MM.1S (cell line): ENCODE measurements at regions not wholly inside any gene's neighbourhood (a gene's known extent, or its start where the extent isn't known, plus 50 kb on each side); places are given as distances from the start of the nearest gene placed in this dataset.

Experiments
- DNase-seq: peaks from one replicate; pipeline ENCODE4 v3.0.0-alpha.2; 2015
- H2AFZ ChIP-seq: fragments of 300-600 bp; sonication (generic); 2 replicates; pipeline ENCODE4 v1.6.0; 2016; ENCODE audit warnings: antibody characterized with exemption, low read length
- H3F3A ChIP-seq: fragments of 300-600 bp; sonication (generic); 2 replicates; pipeline ENCODE4 v1.6.1; 2016; ENCODE audit warnings: mild to moderate bottlenecking, antibody characterized with exemption, low read length, moderate library complexity, mixed read lengths; ENCODE audit not compliant: insufficient read depth
- H3K27ac ChIP-seq: fragments of 300-600 bp; sonication (generic); 2 replicates; pipeline ENCODE4 v1.5.1; 2016; ENCODE audit warnings: mild to moderate bottlenecking, low read length
- H3K27me3 ChIP-seq: fragments of 300-600 bp; sonication (generic); replicated peaks from 2 replicates; pipeline ENCODE4 v1.6.0; 2016; ENCODE audit warnings: low read length; ENCODE audit not compliant: insufficient read depth
- H3K36me3 ChIP-seq: fragments of 300-600 bp; sonication (generic); replicated peaks from 2 replicates; pipeline ENCODE4 v1.6.1; 2016; ENCODE audit warnings: mild to moderate bottlenecking, low read length, mixed read lengths; ENCODE audit not compliant: insufficient read depth
- H3K4me1 ChIP-seq: fragments of 300-600 bp; sonication (generic); 2 replicates; pipeline ENCODE4 v1.6.1; 2016; ENCODE audit warnings: low read length, mixed read lengths
- H3K4me2 ChIP-seq: fragments of 300-600 bp; sonication (generic); 2 replicates; pipeline ENCODE4 v1.6.0; 2016; ENCODE audit warnings: low read depth, low read length
- H3K4me3 ChIP-seq: fragments of 300-600 bp; sonication (generic); 2 replicates; pipeline ENCODE4 v1.5.1; 2016; ENCODE audit warnings: low read length, mixed read lengths
- H3K79me2 ChIP-seq: fragments of 300-600 bp; sonication (generic); 2 replicates; pipeline ENCODE4 v1.6.1; 2016; ENCODE audit warnings: mixed run types, low read length, mixed read lengths
- H3K9ac ChIP-seq: fragments of 300-600 bp; sonication (generic); 2 replicates; pipeline ENCODE4 v1.6.1; 2016; ENCODE audit warnings: low read length, mixed read lengths
- H3K9me2 ChIP-seq: fragments of 300-600 bp; sonication (generic); replicated peaks from 2 replicates; pipeline ENCODE4 v1.6.1; 2016; ENCODE audit warnings: mild to moderate bottlenecking, low read length, mixed read lengths; ENCODE audit not compliant: insufficient read depth
- H3K9me3 ChIP-seq: fragments of 300-600 bp; sonication (generic); replicated peaks from 2 replicates; pipeline ENCODE4 v1.6.1; 2016; ENCODE audit warnings: mild to moderate bottlenecking, low read length, mixed read lengths; ENCODE audit not compliant: insufficient read depth
- H4K20me1 ChIP-seq: fragments of 300-600 bp; sonication (generic); 2 replicates; pipeline ENCODE4 v1.6.1; 2016; ENCODE audit warnings: mild to moderate bottlenecking, low read length, moderate library complexity, mixed read lengths; ENCODE audit not compliant: insufficient read depth
- EZH2 ChIP-seq: fragments of 300-600 bp; sonication (generic); optimal IDR thresholded peaks from 2 replicates; pipeline ENCODE3; 2017; ENCODE audit warnings: low read depth, mild to moderate bottlenecking, antibody characterized with exemption, low read length, mixed read lengths
- EZH2phosphoT487 ChIP-seq: fragments of 300-600 bp; sonication (generic); IDR thresholded peaks from 2 replicates; pipeline ENCODE4 v1.6.1; 2018; ENCODE audit warnings: antibody characterized with exemption, low read length
- TF ChIP-seq, protein P1 (sequence below): fragments of 300-600 bp; sonication (generic); IDR thresholded peaks from 2 replicates; pipeline ENCODE4 v1.5.1; 2016; ENCODE audit warnings: antibody characterized with exemption, low read length, mixed read lengths

DNA sequence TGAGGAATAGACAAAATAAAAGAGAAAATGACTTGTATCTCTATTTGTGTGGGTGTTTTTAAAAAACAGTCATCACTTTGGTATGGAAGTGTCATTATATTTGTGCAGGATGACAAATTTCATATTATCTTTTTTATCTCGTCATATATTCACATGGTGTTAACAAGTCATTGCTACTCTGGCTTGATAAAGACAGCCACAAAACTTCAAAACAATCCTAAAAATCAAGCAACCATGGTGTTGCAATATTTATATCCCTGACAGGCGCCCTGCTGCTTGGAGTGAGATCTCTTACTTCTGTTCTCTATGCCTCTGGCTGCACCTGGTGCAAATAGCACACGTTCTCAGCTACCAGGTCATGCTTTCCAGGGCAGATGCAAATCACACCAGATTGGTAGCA lies 278.0 kb upstream of the EPHA4 start:
- Histone ChIP-seq H3K4me2 (no peak overlapping the region), H3K27me3 (no peaks in the 10 kb centered on the region), H3K9ac (no peak overlapping the region), H3K36me3 (no peaks in the 10 kb centered on the region), H3K9me2 (no peaks in the 10 kb centered on the region), H3K4me1 (no peaks in the 10 kb centered on the region), H3K4me3 (no peak overlapping the region), H3K27ac (no peak overlapping the region), H2AFZ (no peak overlapping the region), H3K9me3 (no peaks in the 10 kb centered on the region), H4K20me1 (no peaks in the 10 kb centered on the region), H3K79me2 (no peaks in the 10 kb centered on the region), H3F3A (no peaks in the 10 kb centered on the region)
- TF ChIP-seq, protein P1, sequence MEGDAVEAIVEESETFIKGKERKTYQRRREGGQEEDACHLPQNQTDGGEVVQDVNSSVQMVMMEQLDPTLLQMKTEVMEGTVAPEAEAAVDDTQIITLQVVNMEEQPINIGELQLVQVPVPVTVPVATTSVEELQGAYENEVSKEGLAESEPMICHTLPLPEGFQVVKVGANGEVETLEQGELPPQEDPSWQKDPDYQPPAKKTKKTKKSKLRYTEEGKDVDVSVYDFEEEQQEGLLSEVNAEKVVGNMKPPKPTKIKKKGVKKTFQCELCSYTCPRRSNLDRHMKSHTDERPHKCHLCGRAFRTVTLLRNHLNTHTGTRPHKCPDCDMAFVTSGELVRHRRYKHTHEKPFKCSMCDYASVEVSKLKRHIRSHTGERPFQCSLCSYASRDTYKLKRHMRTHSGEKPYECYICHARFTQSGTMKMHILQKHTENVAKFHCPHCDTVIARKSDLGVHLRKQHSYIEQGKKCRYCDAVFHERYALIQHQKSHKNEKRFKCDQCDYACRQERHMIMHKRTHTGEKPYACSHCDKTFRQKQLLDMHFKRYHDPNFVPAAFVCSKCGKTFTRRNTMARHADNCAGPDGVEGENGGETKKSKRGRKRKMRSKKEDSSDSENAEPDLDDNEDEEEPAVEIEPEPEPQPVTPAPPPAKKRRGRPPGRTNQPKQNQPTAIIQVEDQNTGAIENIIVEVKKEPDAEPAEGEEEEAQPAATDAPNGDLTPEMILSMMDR = no peak
- TF ChIP-seq EZH2phosphoT487 = no peak
- no peak for TF ChIP-seq EZH2
- no peak for DNase-seq

DNA sequence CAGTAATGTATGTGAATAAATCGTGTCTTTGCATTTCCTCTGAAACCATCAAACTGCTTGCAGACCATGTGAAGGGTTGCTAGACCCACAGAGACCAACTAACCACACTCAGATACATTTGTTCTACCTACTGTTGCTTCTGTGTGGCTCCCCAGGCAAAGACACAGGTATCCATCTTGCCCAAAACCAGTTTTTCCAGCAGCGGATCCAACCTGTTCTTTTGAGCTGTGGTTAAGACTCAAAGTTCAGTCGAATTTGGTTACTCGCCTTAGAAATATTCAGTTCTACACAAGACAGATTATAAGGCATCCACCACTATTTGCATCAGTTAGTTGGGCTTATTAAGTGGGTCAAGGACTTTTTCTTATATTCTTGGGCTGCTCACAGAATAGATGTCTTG lies 276.2 kb upstream of the EPHA4 start:
- no peaks in the 10 kb centered on the region for H3K9me2 ChIP-seq
- H3K9me3 ChIP-seq = no peaks in the 10 kb centered on the region

DNA sequence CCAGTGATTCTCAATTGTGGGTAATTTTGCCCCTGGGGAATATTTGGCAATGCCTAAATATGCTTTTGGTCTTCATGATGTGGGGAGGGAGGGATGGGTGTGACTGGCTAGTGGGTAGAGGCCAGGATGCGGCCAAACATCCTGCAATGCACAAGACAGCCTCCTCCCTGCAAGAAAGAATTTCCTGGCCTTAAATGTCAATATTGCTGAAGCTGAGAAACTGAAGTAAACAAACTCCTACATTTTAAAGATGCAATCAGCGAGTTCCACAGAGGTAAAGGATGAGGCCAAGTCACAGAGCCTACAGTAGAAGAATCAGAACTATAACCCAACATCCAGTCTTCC lies 272.9 kb upstream of the EPHA4 start:
- Histone ChIP-seq H3K9me3 (no peaks in the 10 kb centered on the region), H3K36me3 (no peaks in the 10 kb centered on the region), H4K20me1 (no peaks in the 10 kb centered on the region), H3K4me2 (no peak overlapping the region), H3K79me2 (no peaks in the 10 kb centered on the region), H3F3A (no peaks in the 10 kb centered on the region), H3K4me1 (no peaks in the 10 kb centered on the region), H3K9ac (no peak overlapping the region), H3K9me2 (no peaks in the 10 kb centered on the region), H2AFZ (no peak overlapping the region), H3K27me3 (no peaks in the 10 kb centered on the region), H3K4me3 (no peak overlapping the region), H3K27ac (no peak overlapping the region)
- DNase-seq = no peak
- TF ChIP-seq, protein P1 = no peak
- TF ChIP-seq EZH2phosphoT487 (no peak), EZH2 (no peak)

More for the DNA sequence above, 276.2 kb upstream of the EPHA4 start:
- Histone ChIP-seq H3F3A (no peaks in the 10 kb centered on the region), H3K79me2 (no peaks in the 10 kb centered on the region), H3K4me2 (no peak overlapping the region), H4K20me1 (no peaks in the 10 kb centered on the region), H3K9ac (no peak overlapping the region), H3K27ac (no peak overlapping the region), H3K4me3 (no peak overlapping the region), H3K36me3 (no peaks in the 10 kb centered on the region), H3K4me1 (no peaks in the 10 kb centered on the region), H2AFZ (no peak overlapping the region), H3K27me3 (no peaks in the 10 kb centered on the region)
- DNase-seq = no peak
- TF ChIP-seq EZH2 = no peak
- TF ChIP-seq, protein P1 = no peak
- no peak for TF ChIP-seq EZH2phosphoT487
